HFFc6 (cell line): ENCODE measurements at regions not wholly inside any gene's neighbourhood (a gene's known extent, or its start where the extent isn't known, plus 50 kb on each side); places are given as distances from the start of the nearest gene placed in this dataset.

Experiments used
- DNase-seq: peaks from one replicate; pipeline ENCODE4 v3.0.0-alpha.2; 2018
- H3K27ac Mint-ChIP-seq: 2 replicates; pipeline ENCODE4 v1.8.0; 2020; ENCODE audit warnings: mild to moderate bottlenecking, mixed read lengths
- H3K27me3 Mint-ChIP-seq: 2 replicates; pipeline ENCODE4 v1.8.0; 2021; ENCODE audit warnings: mild to moderate bottlenecking, moderate library complexity, mixed read lengths; ENCODE audit not compliant: insufficient read depth
- H3K36me3 Mint-ChIP-seq: 2 replicates; pipeline ENCODE4 v1.8.0; 2021; ENCODE audit warnings: low read depth, mixed read lengths
- H3K4me1 Mint-ChIP-seq: 2 replicates; pipeline ENCODE4 v1.8.0; 2020; ENCODE audit warnings: low read depth, mixed read lengths
- H3K4me3 Mint-ChIP-seq: 2 replicates; pipeline ENCODE4 v1.8.0; 2020; ENCODE audit warnings: mild to moderate bottlenecking, moderate library complexity, mixed read lengths
- H3K9me3 Mint-ChIP-seq: 2 replicates; pipeline ENCODE4 v1.8.0; 2020; ENCODE audit warnings: mild to moderate bottlenecking, mixed read lengths
- CTCF ChIP-seq: fragments of 200-600 bp; sonication (generic); IDR thresholded peaks from 2 replicates; pipeline ENCODE4 v1.5.0; 2021; ENCODE audit warnings: antibody characterized with exemption, mild to moderate bottlenecking

GRCh38 chr6:126640921-126641320 lies 301.0 kb downstream of the CENPW start:
- Mint-ChIP-seq H3K9me3 (no peaks in the 10 kb centered on the region), H3K4me3 (no peak overlapping the region), H3K27me3 (no peaks in the 10 kb centered on the region), H3K4me1 (no peaks in the 10 kb centered on the region), H3K36me3 (no peaks in the 10 kb centered on the region), H3K27ac (no peak overlapping the region)
- no peak for TF ChIP-seq CTCF
- no peak for DNase-seq

- H3K27ac Mint-ChIP-seq, result no peak overlapping the region
- no peaks in the 10 kb centered on the region for H3K36me3 Mint-ChIP-seq
- no peaks in the 10 kb centered on the region for H3K9me3 Mint-ChIP-seq
- no peak for DNase-seq
- no peak for TF ChIP-seq CTCF
- H3K4me3 Mint-ChIP-seq, result no peak overlapping the region
- no peaks in the 10 kb centered on the region for H3K27me3 Mint-ChIP-seq
- H3K4me1 Mint-ChIP-seq, result no peaks in the 10 kb centered on the region
Measured at GRCh38 chr6:126641641-126642040, 301.7 kb downstream of the CENPW start.

GRCh38 chr6:126643352-126643751 lies 303.4 kb downstream of the CENPW start:
- H3K36me3 Mint-ChIP-seq, result no peaks in the 10 kb centered on the region
- DNase-seq, result no peak
- no peaks in the 10 kb centered on the region for H3K27me3 Mint-ChIP-seq
- no peak overlapping the region for H3K27ac Mint-ChIP-seq
- TF ChIP-seq CTCF, result no peak
- H3K4me3 Mint-ChIP-seq, result no peak overlapping the region
- no peaks in the 10 kb centered on the region for H3K9me3 Mint-ChIP-seq
- no peaks in the 10 kb centered on the region for H3K4me1 Mint-ChIP-seq

GRCh38 chr6:126650931-126651330 lies 311.0 kb downstream of the CENPW start:
- no peak for TF ChIP-seq CTCF
- Mint-ChIP-seq H3K36me3 (peaks cover 6% of the 10 kb centered on the region; the same call in 1 of the 2 replicates), H3K4me1 (no peaks in the 10 kb centered on the region), H3K4me3 (no peak overlapping the region), H3K27ac (no peak overlapping the region), H3K27me3 (no peaks in the 10 kb centered on the region), H3K9me3 (peaks cover 13% of the 10 kb centered on the region; the same call in 1 of the 2 replicates)
- no peak for DNase-seq

- Mint-ChIP-seq H3K9me3 (peaks cover 13% of the 10 kb centered on the region; the same call in 1 of the 2 replicates), H3K27ac (no peak overlapping the region), H3K27me3 (no peaks in the 10 kb centered on the region), H3K4me3 (no peak overlapping the region), H3K4me1 (peaks cover 22% of the 10 kb centered on the region), H3K36me3 (peaks cover 6% of the 10 kb centered on the region; the same call in 1 of the 2 replicates)
- peak; percentile 76 for TF ChIP-seq CTCF
- DNase-seq, result peak; percentile 33
Measured at GRCh38 chr6:126657561-126658175, 317.8 kb downstream of the CENPW start.
